ENCODE measurements at regions not wholly inside any gene's neighbourhood (a gene's known extent, or its start where the extent isn't known, plus 50 kb on each side); places are given as distances from the start of the nearest gene placed in this dataset.

- no peak for DNase-seq (ENCODE audit: low read depth in 2 of 2, low spot score in 1 of 2)
Observed at GRCh38 chr22:49607821-49608220, 219.9 kb downstream of the BRD1 start.

GRCh38 chr22:49606562-49607290 lies 220.9 kb downstream of the BRD1 start:
- DNase-seq (ENCODE audit: low read depth in 2 of 2, low spot score in 1 of 2) = no peak

- DNase-seq (ENCODE audit: low read depth in 2 of 2, low spot score in 1 of 2) = no peak
Observed at GRCh38 chr22:49604732-49605302, 222.9 kb downstream of the BRD1 start.

GRCh38 chr22:49603016-49603415 lies 224.7 kb downstream of the BRD1 start:
- no peak for DNase-seq (ENCODE audit: low read depth in 2 of 2, low spot score in 1 of 2)

GRCh38 chr22:49602481-49602880 lies 225.2 kb downstream of the BRD1 start:
- no peak for DNase-seq (ENCODE audit: low read depth in 2 of 2, low spot score in 1 of 2)

- DNase-seq (ENCODE audit: low read depth in 2 of 2, low spot score in 1 of 2) = no peak
Observed at GRCh38 chr22:49601614-49602321, 225.9 kb downstream of the BRD1 start.

- DNase-seq (ENCODE audit: low read depth in 2 of 2, low spot score in 1 of 2) = no peak
Observed at GRCh38 chr22:49600891-49601431, 226.7 kb downstream of the BRD1 start.

GRCh38 chr22:49600468-49600867 lies 227.2 kb downstream of the BRD1 start:
- no peak for DNase-seq (ENCODE audit: low read depth in 2 of 2, low spot score in 1 of 2)

GRCh38 chr22:49599691-49600455 lies 227.8 kb downstream of the BRD1 start:
- DNase-seq (ENCODE audit: low read depth in 2 of 2, low spot score in 1 of 2) = no peak

- DNase-seq (ENCODE audit: low read depth in 2 of 2, low spot score in 1 of 2) = no peak
Observed at GRCh38 chr22:49599039-49599438, 228.6 kb downstream of the BRD1 start.

- DNase-seq (ENCODE audit: low read depth in 2 of 2, low spot score in 1 of 2) = no peak
Observed at GRCh38 chr22:49598338-49598737, 229.3 kb downstream of the BRD1 start.

GRCh38 chr22:49597428-49598039 lies 230.1 kb downstream of the BRD1 start:
- no peak for DNase-seq (ENCODE audit: low read depth in 2 of 2, low spot score in 1 of 2)

GRCh38 chr22:49595465-49596078 lies 232.1 kb downstream of the BRD1 start:
- no peak for DNase-seq (ENCODE audit: low read depth in 2 of 2, low spot score in 1 of 2)

- no peak for DNase-seq (ENCODE audit: low read depth in 2 of 2, low spot score in 1 of 2)
Observed at GRCh38 chr22:49594078-49594477, 233.6 kb downstream of the BRD1 start.

- no peak for DNase-seq (ENCODE audit: low read depth in 2 of 2, low spot score in 1 of 2)
Observed at GRCh38 chr22:49593509-49593908, 234.2 kb downstream of the BRD1 start.

- no peak for DNase-seq (ENCODE audit: low read depth in 2 of 2, low spot score in 1 of 2)
Observed at GRCh38 chr22:49592780-49593501, 234.7 kb downstream of the BRD1 start.

GRCh38 chr22:49590851-49591445 lies 236.7 kb downstream of the BRD1 start:
- no peak for DNase-seq (ENCODE audit: low read depth in 2 of 2, low spot score in 1 of 2)

GRCh38 chr22:49590381-49590780 lies 237.3 kb downstream of the BRD1 start:
- no peak for DNase-seq (ENCODE audit: low read depth in 2 of 2, low spot score in 1 of 2)

- no peak for DNase-seq (ENCODE audit: low read depth in 2 of 2, low spot score in 1 of 2)
Observed at GRCh38 chr22:49589811-49590210, 237.9 kb downstream of the BRD1 start.

All from stimulated activated CD8-positive, alpha-beta memory T cell treated with anti-CD3 and anti-CD28 coated beads, Interleukin-4, amount 100 ng/mL, for 4 hours (primary cell).